ENCODE measurements at regions not wholly inside any gene's neighbourhood (a gene's known extent, or its start where the extent isn't known, plus 50 kb on each side); places are given as distances from the start of the nearest gene placed in this dataset.

DNA sequence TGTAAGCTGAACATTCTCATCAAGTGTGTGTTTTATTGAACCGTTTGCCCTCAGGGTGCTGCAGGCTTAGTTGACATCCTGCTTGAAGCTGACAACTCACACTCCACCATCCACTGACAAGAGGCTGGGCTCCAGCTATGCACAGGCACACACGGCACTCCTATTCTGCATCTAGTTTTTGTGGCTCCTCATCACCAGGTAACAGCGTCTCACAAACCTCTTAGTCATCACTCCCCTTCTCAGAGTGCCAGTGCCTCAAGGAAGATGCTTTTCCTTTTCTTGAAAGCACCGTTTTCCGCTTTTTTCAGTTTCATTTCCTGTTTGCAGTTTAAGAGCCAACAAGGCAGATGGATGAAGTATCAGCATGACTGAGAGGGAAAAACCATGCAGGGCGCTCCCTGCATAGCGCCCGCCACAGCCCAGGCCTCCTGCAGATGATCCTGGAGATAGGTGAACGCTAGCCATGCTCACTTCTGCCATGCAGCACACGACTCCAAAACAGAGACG is 491.2 kb downstream of the COG6 start:
- no peak for DNase-seq (ENCODE audit: low read depth)

DNA sequence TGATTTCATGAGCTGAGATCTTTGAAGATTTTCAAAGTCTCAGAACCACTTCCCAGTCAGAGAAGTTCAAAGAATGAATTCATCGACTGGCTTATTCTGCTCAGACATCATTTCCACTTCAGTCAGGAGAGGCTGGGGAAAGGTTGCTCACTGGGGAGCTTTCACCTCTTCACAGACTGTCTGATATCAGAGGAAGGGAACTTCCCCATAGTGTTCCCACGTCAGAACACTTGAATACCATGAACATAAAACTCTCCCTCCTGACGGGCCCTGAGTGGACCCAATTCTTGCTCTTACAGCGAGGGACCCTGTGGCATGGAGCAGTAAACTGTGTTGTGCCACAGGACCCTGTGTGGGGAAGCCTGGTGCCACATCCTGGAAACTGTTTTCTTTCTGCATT is 492.6 kb downstream of the COG6 start:
- DNase-seq (ENCODE audit: low read depth): no peak

DNA sequence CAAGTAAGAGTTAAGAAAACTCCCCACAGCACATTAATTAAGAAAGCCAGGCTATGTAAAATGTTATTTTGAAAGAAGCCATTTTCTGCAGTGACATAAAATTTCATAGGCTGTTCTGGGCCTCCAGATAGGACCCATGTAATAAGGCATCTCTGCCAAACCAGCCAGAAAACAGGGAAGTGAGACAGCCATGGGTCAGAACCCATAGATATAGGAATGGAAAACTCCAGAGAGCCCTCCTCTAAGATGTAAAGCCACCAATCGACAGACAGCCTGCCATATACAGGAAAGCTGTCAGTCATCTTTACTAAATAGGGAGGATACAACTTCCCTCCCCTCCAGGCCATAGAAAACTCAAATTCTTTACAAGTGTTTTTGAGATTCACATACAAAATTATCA is 493.3 kb downstream of the COG6 start:
- DNase-seq (ENCODE audit: low read depth): no peak

DNA sequence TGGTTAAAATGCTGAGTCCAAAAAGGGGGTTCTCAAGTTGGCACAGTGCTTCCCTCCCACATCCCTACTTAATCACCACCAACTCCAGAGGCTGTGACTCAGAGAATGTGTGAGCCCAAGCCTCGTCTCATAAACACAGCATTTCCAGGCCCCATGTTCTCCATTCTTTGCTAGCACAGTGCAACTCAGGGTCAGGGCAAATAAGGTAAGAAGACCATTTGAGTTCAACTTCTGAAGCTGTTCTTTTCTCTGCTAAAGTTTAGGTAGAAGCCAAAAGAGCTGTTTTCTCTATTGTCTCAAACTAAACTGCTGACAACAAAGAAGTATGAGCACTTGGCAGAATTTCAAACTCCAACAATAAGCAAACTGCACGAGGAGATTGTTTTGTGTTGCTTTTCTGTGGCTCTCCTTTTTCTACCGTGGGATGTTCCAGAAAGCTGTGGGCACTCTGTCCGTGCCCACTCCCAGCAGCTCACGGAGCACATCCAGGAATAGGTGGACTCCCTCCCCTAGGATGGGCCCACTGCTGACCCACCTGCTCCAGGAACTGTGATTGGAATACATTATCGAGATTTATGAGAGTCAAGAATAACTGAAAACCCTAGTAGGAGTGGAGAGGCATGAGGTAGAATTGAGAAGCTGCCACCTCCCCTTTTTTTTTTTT is 494.3 kb downstream of the COG6 start:
- peak; percentile 4 for DNase-seq (ENCODE audit: low read depth)

DNA sequence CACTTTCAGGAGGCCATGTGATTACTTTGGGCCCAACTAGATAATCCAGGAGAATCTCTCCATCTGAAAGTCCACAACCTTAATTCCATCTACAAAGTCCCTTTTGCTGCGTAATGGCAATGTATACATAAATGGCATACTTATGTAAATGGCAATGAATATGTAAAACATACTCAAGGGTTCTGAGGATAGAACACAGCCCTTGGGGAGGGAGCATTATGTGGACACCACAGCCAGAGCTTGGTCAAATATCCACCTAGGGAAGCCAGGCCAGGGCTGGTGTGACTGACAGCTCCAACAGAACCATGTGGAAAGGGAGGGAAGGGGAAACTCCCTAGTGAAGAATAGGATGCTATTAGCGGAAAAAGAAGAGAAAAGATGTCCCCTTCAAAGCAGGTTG is 496.2 kb downstream of the COG6 start:
- DNase-seq (ENCODE audit: low read depth): no peak

DNA sequence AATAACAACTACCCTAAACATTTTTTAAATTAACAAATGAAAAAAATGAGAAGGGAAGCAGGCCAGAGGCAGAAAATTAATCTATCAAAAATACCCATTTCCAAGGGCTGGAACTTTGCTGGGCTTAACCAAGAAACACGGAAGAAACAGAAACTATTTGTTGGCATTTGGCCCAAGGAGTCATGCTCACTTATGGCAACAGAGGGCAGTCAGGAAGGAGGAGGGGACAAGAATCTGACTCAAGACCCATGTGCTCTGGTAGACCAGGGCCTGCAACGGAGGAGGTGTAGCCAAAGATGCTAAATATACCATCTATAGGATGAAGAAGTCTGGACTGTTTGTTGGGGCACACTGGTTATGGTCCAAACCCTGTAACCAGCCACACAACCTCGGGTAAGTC is 496.7 kb downstream of the COG6 start:
- peak; percentile 22 for DNase-seq (ENCODE audit: low read depth)

DNA sequence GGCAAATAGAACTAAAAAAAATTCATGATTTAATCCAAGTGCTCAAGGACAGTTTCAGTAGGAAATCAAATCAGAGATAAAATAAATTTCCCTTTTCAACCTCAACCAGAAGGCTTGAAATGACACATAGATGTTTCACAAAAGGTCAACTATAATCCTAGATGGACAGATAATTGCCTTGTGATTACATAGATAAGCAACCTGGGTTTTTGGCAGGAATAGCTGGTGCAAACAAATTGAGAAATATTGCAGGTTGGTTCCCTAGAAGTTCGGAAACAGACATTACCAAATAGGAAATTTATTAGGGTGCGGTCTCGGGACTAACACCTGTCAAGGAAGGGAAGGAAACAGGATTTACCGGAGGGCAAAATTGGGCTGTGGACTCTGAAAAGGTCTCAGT is 497.5 kb downstream of the COG6 start:
- DNase-seq (ENCODE audit: low read depth): no peak

DNA sequence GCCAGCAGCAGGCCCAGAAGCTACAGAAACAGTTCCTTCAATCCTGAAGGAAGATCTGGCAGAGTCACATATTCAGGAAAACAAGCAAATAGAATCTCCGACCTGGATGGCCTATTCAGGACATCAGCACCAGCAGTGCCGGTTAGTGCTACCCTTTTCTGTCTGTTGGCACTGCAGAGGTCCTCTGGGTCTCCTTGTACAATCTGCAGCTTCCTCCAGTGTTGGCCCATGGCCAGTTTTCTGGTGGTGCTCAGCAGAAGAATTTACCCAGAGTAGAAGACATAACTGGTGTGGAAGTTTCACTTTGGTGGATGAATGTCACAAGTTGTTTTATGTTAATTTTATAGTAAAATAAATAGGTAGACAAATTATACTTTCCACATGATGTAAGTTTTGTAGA is 498.1 kb downstream of the COG6 start:
- no peak for DNase-seq (ENCODE audit: low read depth)

DNA sequence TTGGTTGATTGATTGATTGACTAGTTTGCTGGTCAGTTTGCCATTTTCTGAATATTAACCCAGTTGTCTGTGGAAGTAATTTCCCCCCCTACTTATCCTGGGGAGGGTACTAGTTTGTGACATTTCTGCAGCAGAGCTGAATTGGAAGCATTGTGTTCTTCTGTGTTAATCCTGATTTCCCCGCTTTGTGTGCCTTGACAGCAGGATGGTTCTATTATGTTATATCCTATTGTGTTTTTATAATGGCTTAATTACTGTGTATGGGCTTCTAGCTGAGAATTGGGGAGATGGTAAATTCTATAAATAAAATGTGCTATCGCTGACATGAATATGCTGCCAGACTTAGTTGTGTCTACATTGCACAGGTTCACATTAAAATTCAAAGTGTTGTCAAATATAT is 499.7 kb downstream of the COG6 start:
- DNase-seq (ENCODE audit: low read depth): no peak

DNA sequence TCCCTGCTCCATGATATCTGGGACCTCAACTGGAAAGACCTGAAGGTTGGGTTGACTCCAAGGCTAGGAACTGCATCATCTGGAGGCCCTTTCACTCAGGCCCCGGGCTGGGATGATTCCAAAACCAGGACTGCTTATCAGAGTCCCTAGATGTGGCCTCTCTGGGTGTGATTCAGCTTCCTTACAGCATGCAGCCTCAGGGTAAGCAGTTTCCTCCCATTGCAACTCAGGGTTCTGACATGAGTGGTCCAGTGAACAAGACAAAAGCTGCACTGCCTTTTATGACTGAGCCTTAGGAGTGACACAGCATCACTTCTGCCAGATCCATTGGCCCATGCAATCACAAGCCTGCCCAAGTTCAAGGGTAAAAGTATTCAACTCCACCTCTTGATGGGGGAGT is 502.8 kb downstream of the COG6 start:
- DNase-seq (ENCODE audit: low read depth): no peak

DNA sequence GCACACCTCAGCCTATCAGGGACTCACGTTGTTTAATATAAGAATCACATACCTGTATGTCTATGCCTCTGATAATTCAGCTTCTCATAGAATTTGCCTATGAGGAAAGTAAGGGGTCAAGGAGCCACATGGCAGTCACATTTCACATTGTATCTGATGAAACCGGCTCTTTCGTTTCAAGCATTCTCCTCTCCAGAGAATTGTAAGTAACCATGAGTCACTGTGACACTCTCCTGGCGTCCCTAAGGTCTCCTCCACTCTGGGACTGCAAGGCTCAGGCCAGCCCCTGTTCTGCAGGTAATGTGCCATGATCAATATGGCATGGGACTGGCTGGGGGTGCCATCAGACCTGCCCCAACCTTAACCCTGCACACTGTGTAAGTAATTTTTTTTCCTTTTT is 503.3 kb downstream of the COG6 start:
- DNase-seq (ENCODE audit: low read depth): no peak

DNA sequence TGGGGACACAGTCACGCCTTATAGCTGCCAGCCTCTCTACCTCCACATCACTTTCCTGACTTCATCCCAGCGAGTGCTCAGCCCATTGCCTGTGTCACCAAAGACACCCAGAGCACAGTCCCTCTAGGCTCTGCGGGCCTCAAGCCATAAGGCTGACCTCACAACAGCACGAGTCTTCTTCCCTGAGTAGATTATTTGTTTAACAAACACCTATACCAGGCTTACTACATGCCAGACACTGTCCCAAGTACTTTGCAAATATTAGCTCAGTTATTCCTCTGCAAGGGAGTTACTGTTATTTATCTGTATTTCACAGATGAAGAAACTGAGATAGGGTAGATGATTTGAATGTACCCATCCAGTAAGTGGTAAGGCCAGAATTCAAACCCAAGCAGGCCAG is 504.3 kb downstream of the COG6 start:
- no peak for DNase-seq (ENCODE audit: low read depth)

DNA sequence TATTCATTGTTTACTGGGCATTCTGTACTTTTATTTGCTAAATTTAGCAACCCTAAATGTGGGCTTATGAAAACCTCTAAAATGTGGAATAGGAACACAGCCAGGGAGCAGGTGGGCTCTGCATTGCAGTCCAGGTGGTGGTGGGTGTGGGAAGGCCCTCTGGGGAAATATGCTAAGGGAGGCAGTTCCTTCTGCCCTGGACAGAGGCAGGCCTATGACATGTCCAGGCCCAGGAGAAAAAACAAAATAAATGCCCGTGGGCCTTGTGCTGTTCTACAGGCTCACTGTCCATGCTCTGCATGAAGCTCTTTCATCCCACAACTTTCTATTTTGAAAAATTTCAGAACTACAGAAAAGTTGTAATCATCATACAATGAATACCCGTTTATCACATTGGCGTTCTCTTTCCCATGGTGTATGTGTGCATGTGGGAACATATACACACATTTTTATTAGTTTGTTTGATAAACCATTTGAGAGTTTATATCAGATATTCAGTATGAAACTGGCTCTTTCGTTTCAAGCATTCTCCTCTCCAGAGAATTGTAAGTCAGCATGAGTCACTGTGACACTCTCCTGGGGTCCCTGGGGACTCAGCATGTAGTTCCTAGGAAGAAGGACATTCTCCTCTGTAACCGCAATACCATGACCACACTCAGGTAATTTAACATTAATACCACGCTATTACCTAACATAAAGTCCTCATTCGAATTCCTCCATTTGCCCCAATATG is 505.3 kb downstream of the COG6 start:
- DNase-seq (ENCODE audit: low read depth): no peak

DNA sequence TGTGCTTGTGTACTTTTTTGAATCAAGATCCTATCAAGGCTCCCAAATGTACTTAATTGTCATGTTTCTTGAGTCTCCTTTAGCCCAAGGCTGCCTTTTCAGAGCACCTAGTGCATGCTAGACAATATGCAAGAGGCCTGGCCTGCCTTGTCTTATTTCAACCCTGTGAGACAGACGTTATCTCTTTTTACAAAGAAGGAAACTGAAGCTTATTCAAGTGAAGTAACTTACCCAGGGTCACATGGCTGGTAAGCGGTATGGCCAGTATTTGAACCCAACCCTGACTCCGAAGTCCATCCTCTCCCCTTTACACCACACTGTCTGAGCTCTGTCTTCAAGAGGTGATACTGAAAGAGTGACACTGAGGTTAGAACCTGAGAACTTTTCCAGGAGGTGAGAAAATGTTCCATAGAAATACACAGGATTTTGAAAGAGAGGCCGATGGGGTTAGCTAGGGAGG is 505.1 kb downstream of the FOXO1 start:
- no peak for DNase-seq (ENCODE audit: low read depth)

DNA sequence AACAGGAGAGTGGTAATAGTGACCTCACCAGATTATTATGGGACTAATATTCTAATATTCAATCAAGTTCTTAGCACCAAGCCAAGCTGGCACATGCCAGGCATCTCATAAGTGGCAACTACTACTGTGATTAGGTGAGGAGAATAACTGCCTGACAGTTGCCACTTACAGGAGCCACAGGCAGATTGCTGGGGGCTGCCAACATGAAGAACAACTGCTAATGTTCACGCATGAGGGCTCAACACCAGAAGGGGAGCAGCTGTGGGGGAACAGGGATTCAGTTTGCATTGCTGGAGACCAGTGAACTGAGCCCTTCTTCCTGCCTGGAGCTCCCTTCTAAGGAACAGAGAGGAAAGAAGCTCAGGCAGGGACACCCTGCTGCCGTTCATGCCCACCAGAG is 504.5 kb downstream of the FOXO1 start:
- DNase-seq (ENCODE audit: low read depth): no peak

DNA sequence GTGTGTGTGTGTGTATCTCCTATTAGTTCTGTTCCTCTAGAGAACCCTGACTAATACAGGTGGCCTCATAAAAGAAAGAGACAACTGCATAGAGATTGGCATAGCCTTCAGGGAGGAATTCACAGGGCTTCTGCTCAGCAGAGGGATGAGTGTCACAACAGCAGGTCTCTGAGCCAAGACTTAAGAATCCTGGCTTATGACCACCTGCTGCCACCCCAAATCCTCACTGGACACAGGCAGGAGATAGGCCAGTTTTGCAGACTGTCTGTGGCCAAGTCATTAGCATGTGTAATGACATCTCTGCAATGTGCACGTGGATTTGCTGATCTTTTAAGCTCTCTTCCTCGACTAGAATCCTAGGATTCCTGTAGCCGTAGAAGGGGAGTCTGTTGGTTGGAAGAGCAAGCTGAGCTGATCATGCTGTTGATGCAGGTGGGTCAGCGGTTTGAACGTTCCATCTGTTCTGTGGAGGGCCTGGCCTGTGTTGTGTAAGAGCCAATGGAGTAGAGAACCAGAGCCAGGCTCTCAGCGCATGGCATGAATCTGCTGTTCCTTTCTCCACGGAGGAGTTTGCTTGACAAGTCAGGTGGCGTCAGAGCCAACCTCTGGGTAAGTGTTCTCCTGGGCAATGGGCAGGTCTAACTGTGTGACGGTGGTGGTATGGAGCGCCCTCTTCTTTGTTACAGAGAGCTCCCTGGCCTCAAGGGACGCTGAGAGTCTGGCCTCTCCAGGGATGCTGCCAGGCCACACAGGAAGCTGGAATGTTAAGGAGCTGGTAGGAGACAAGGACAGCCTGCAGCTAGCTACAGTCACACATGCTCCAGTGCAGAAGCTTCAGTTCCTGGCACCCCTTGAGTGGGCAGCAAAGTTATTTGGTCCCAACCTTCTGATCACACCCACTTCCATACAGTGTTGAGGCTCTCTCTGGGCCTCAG is 503.1 kb downstream of the FOXO1 start:
- DNase-seq (ENCODE audit: low read depth): no peak

DNA sequence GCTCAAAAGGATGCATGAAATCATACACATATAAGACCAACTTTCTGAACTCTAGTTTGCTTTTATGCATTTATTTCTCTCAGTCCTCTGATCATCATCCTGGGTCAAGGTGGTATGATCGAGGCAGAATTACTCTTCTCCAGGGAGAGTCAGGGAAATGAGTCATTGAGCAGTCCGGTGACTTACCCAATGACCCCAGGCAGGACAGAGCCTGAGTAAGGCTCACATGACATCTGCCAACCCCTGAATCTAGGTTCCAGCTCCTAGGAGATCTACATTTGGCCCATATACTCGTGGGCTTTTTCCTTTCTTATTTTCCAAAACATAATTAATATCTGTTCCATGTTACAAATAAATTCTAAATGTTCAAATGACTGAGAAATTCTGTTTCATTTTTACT is 502.3 kb downstream of the FOXO1 start:
- peak; percentile 2 for DNase-seq (ENCODE audit: low read depth)

DNA sequence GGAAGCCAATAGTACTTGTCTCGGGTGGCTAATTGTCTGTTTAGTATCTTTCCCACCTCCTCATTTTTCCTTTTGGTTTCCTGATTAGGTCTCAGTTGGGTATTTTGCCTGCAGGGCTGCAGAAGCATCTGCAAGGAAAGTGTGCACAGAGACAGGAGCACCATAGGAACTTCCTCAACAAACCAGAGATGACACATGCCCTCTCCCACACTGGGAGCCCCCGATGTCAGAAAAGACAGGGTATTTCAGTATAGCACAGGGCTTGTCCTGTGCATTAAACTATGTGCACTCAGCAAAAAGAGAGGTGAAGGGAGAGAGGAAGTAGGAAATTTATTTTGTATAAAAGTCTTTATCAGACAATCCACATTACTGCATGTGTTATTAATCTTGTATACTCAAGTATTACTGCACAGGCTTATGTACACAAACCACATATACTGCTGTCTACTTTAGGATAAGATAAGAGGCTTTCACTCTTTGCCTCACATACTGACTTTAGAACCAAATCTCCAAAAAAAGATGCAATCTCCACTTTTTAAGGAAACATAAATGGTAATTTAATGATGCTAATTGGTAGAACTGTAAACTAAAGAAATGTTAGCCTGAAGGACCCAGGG is 501.0 kb downstream of the FOXO1 start:
- no peak for DNase-seq (ENCODE audit: low read depth)

DNA sequence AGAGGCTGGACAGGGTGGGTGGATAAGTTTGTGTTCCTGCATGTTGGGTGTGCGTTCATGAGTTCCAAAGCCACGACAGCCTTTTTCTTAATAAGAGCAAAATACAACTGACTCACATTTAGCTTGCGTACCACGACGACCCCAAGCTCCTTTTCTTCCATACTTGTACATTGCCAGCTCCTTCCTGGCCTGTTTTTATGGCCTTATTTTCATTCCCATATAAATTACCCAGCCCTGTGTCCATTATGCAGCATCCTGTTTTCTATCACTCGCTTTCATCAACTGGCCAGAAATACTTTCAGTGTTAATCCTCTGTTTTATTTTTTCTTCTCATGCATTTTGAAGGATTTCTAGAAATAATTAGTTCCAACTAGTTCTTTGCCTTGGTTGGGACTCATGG is 499.1 kb downstream of the FOXO1 start:
- no peak for DNase-seq (ENCODE audit: low read depth)

DNA sequence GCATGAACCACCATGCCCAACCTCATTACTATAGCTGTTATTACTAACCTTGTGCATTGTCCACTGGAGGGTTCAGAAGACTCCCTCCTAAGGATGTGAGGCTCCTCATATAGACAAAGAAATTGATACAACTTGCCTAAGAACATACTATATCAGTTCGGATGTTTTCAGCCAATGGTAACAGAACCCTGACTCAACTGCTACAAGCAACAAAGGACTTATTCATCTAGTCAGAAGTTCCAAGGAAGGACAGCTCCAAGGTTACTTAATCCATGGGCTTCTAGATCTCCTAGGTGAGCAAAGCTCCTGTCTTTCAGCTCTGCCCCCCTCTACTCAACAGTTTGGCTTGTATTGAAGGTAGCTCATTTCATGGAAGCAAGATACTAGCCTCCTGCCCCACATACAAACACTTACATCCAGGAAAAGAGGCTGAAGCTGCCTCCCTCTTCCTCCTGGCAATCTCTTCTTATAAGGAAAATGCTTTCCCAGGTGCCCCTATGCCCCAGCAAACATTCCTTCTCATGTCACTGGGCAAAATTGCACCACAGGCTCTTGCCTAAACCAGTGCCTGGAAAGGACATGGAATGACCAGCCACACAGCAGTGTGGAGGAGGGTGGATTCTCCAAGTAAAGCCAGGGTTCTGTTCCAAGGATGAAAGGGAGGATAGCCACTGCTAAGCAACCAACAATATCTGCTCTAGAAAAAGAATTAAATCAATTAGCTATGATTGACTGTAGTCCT is 497.8 kb downstream of the FOXO1 start:
- no peak for DNase-seq (ENCODE audit: low read depth)

DNA sequence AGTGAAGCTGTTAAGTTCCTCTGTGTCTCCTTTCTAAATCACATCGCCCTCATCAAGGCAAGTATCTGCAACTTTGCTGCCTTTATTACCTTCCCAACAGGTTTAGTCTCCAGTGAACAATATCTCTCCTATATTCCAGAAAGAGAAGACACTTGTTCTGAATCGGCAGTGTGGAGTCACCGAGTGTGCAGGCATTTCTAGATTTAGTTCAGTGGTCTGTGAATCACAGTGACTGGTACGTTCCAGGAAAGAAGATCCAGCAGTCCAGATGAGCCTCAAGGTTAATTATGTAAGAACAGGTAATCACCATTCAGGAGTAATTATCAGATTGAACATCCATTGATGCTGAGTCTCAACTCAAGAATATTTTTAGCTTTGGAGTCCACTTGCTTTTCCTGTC is 497.0 kb downstream of the FOXO1 start:
- no peak for DNase-seq (ENCODE audit: low read depth)

DNA sequence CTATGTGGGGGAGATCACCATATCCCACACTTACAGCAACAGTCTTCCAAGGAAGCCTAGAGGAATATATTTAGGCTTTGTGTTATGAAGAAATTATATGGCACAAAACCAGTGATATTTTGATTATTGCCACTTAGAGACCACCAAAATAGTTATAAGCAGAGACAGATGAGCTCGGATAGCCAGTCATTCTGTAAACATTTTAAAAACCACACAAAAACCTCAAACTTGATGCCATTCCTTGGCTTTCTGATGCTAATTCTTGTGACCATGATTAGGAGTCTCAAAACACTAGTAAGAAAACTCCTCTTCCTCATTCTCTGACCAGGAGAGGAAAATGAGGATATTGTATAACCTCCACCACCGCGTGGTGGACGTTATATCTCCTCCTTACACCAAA is 496.4 kb downstream of the FOXO1 start:
- DNase-seq (ENCODE audit: low read depth): no peak
